NT2/D1 (cell line): ENCODE measurements at regions not wholly inside any gene's neighbourhood (a gene's known extent, or its start where the extent isn't known, plus 50 kb on each side); places are given as distances from the start of the nearest gene placed in this dataset.

ENCODE experiments used
- DNase-seq: peaks from one replicate; pipeline ENCODE4 v3.0.0-alpha.2; 2011; ENCODE audit warnings: low read depth, low spot score
- H3K27me3 ChIP-seq: 2 replicates; pipeline ENCODE4 v1.6.0; 2011; ENCODE audit warnings: mild to moderate bottlenecking; ENCODE audit not compliant: insufficient read length, insufficient read depth
- H3K36me3 ChIP-seq: 2 replicates; pipeline ENCODE4 v1.6.1; 2011; ENCODE audit warnings: mild to moderate bottlenecking, low read length, mixed read lengths; ENCODE audit not compliant: insufficient read depth, insufficient read length
- H3K4me1 ChIP-seq: 2 replicates; pipeline ENCODE4 v1.5.1; 2011; ENCODE audit not compliant: insufficient read depth, insufficient read length
- H3K4me3 ChIP-seq: 2 replicates; pipeline ENCODE4 v1.5.1; 2011; ENCODE audit warnings: low read depth; ENCODE audit not compliant: insufficient read length
- H3K9ac ChIP-seq: 2 replicates; pipeline ENCODE4 v1.6.0; 2011; ENCODE audit warnings: low read depth; ENCODE audit not compliant: insufficient read length
- H3K9me3 ChIP-seq: 2 replicates; pipeline ENCODE4 v1.5.1; 2011; ENCODE audit warnings: mild to moderate bottlenecking, low read length; ENCODE audit not compliant: insufficient read depth
- SUZ12 ChIP-seq: IDR thresholded peaks from 2 replicates; pipeline ENCODE4 v1.6.1; 2011; ENCODE audit not compliant: insufficient read length, insufficient read depth; ENCODE audit errors: extremely low read depth
- YY1 ChIP-seq: IDR thresholded peaks from 2 replicates; pipeline ENCODE4 v1.6.1; 2011; ENCODE audit not compliant: insufficient read length, insufficient read depth
- ZNF274 ChIP-seq: IDR thresholded peaks from 2 replicates; pipeline ENCODE4 v1.6.1; 2011; ENCODE audit warnings: mild to moderate bottlenecking, low read depth, low read length

DNA sequence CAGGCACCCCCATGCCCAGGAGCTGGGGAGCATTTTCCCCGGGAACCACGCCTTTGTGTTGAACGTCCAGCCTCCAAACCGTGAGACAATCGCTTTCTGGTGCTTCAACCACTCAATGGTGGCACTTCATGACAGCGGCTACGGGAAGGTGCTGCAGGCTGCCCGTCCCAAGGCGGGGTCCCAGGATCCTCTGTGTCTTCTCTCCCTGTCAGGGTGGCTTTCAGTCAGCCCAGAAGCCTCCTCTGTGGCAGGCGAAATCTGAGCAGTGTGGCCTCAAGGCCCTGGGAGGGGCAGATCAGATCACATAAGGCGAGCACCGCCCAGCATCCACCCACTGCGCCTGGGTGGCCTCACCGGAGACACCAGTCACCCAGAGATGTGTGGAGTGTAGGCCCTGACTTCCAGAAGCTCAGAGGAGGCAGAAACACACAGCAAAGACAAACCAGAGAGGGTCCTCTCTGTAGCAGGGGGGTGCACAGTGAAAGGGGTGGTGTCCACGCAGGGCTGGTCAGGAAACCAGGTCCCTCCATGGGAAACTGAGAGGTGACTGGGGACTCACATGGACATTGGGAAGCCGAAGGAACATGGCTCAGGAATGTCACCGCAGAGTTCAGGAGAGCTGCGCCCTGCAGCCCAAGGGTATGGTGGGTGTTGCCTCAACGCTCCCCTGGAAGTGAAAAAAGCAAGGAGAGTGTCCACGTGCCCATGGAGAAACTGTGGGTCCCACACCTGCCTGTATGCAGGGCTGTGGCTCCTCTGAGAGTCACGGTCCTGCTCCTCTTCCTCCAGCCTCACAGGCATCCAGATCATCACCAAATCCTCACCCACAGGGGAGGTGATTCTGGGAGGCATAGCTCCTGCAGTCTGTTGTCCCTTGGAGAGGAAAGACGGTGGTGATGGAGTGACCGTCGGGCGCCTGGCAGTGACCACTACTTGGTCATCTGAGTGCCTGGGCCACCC is 1420.7 kb downstream of the TBC1D22A start:
- TF ChIP-seq ZNF274 (no peak), YY1 (no peak)
- Histone ChIP-seq H3K4me3 (no peak overlapping the region), H3K9me3 (no peaks in the 10 kb centered on the region), H3K4me1 (peaks cover 4% of the 10 kb centered on the region), H3K36me3 (no peaks in the 10 kb centered on the region), H3K9ac (no peak overlapping the region), H3K27me3 (no peaks in the 10 kb centered on the region)
- no peak for DNase-seq

DNA sequence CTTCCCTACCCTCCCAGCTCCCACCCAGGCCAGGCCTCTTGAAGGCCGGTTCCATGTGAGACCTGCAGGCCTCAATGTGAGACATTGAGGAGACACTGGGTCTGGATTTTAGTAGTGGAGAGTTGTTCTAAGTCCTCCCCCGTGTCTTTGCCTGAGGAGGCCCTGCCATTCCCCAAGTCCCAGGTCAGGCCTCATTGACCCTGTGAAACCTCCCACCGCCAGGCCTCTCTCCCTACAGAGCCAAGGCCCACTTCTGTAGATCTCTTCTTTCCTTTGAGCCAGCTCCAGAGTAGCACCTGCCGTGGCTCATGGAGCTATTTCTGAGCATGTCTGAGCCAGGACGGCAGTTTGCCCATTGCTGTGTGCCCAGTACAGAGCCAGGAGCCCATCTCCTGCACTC is 1419.6 kb downstream of the TBC1D22A start:
- Histone ChIP-seq H3K4me1 (peaks cover 1% of the 10 kb centered on the region), H3K9me3 (no peaks in the 10 kb centered on the region), H3K27me3 (no peaks in the 10 kb centered on the region), H3K4me3 (no peak overlapping the region), H3K36me3 (no peaks in the 10 kb centered on the region), H3K9ac (no peak overlapping the region)
- TF ChIP-seq SUZ12 (no peak), YY1 (no peak), ZNF274 (no peak)
- no peak for DNase-seq

DNA sequence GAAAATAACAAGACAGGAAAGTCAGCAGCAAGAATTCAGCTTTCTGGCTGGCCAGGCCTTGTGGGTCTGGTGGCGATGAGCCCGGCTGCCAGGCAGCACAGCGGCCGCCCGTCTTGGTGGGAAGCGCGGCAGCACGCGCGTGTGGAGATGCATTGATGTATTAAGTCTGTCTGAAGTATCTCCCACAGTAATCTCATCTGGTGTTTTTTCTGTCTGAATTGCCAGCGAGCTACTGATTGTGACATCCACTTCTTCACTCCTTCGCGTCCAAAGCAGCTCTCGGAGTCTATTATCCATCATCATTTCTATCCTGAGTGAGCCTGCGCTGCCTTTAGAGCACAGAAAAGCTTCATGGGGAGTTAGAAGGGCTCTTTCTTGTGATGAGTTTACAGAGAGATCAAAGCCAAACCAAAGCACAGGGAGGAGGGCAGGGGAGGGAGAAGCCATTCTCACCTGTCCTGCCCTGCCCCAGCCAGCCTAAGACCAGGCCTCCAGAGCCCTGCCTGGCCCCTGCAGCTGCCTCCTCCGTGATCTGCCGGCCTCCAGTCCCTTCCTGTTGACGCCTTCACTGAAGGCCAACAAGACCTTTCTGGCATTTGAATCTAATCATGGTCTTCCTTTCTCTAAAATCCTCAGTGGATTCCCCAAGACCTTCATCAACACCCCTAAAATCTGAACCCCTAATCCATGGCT is 1419.0 kb downstream of the TBC1D22A start:
- H3K27me3 ChIP-seq, result no peaks in the 10 kb centered on the region
- H3K36me3 ChIP-seq, result no peaks in the 10 kb centered on the region
- no peak overlapping the region for H3K4me3 ChIP-seq
- no peak overlapping the region for H3K9ac ChIP-seq
- DNase-seq, result no peak
- H3K4me1 ChIP-seq, result no peaks in the 10 kb centered on the region
- TF ChIP-seq YY1 (no peak), ZNF274 (no peak), SUZ12 (no peak)
- H3K9me3 ChIP-seq, result no peaks in the 10 kb centered on the region

GRCh38 chr22:48180631-48181030 is 1418.2 kb downstream of the TBC1D22A start:
- no peaks in the 10 kb centered on the region for H3K27me3 ChIP-seq
- H3K9ac ChIP-seq, result no peak overlapping the region
- no peak for DNase-seq
- H3K4me3 ChIP-seq, result no peak overlapping the region
- H3K36me3 ChIP-seq, result no peaks in the 10 kb centered on the region
- TF ChIP-seq SUZ12 (no peak), ZNF274 (no peak), YY1 (no peak)
- no peaks in the 10 kb centered on the region for H3K4me1 ChIP-seq
- H3K9me3 ChIP-seq, result no peaks in the 10 kb centered on the region

- Histone ChIP-seq H3K4me3 (no peak overlapping the region), H3K36me3 (no peaks in the 10 kb centered on the region), H3K4me1 (no peaks in the 10 kb centered on the region), H3K9ac (no peak overlapping the region), H3K27me3 (no peaks in the 10 kb centered on the region), H3K9me3 (no peaks in the 10 kb centered on the region)
- DNase-seq, result no peak
- TF ChIP-seq YY1, result no peak
- TF ChIP-seq ZNF274, result no peak
- no peak for TF ChIP-seq SUZ12
Observed at GRCh38 chr22:48179571-48180546, 1417.4 kb downstream of the TBC1D22A start.

DNA sequence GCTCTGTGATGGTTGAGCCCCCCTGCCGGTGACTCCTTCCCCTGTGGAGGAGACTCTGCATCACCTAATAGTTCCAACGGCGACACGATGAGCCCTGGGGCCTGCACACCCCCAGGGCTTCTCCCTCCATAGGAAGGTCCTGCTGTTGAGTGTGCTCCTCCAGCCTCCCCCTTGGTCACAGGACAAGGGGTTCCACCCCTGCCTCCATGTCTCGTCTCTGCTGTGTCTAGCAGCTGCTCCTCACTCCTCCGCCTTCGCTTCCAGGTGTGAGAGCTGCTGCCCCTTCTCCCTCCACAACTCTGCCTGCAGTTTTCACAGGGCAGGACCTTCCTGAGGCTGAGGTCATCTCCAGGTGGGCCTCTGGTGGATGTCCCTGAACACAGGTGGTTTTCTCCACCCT is 1416.1 kb downstream of the TBC1D22A start:
- Histone ChIP-seq H3K9ac (no peak overlapping the region), H3K4me3 (no peak overlapping the region), H3K36me3 (no peaks in the 10 kb centered on the region), H3K4me1 (no peaks in the 10 kb centered on the region), H3K27me3 (no peaks in the 10 kb centered on the region), H3K9me3 (no peaks in the 10 kb centered on the region)
- TF ChIP-seq ZNF274 (no peak), YY1 (no peak), SUZ12 (no peak)
- DNase-seq, result no peak
